ENCODE measurements at regions not wholly inside any gene's neighbourhood (a gene's known extent, or its start where the extent isn't known, plus 50 kb on each side); places are given as distances from the start of the nearest gene placed in this dataset.

DNA sequence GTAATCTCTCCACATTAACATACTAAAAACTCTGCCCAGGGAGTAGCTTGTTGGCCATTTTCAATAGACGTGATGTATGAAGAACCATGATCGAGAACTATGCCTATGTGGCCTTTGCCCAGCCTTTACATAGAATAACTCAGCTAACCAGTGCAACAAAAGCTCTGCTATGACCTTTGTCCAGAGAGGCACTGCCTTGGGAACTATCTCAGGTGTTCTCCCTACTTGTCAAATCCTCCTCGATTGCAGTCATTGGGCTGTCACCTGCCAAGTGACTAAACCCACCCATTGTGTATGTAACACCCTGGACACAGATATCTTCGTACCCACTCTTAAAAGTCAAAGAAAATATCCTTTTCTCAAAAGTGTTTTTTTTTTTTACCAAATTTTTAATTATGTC is 610.3 kb upstream of the GALNTL6 start:
- Histone ChIP-seq H2AFZ (ENCODE audit: low read depth, low read length) (no peak overlapping the region), H3K79me2 (replicated peaks; ENCODE audit: insufficient read depth, low read length) (no peaks in the 10 kb centered on the region), H3K36me3 (ENCODE audit: insufficient read depth, low read length) (no peaks in the 10 kb centered on the region), H4K20me1 (ENCODE audit: insufficient read depth) (no peaks in the 10 kb centered on the region), H3K9me2 (ENCODE audit: insufficient read depth, low read length) (no peaks in the 10 kb centered on the region), H3K4me3 (ENCODE audit: low read length) (no peak overlapping the region), H3K9me3 (ENCODE audit: low read length) (no peaks in the 10 kb centered on the region), H3F3A (ENCODE audit: insufficient read depth, low read length, poor library complexity, severe bottlenecking) (no peaks in the 10 kb centered on the region), H3K9ac (ENCODE audit: low read length) (no peak overlapping the region), H3K27ac (ENCODE audit: low read length) (no peak overlapping the region), H3K27me3 (ENCODE audit: insufficient read depth, low read depth, low read length) (no peaks in the 10 kb centered on the region), H3K4me2 (ENCODE audit: low read length) (no peak overlapping the region)
- TF ChIP-seq RAD21 (conservative IDR thresholded peaks at IDR 0.05) = no peak
- TF ChIP-seq, protein P1, sequence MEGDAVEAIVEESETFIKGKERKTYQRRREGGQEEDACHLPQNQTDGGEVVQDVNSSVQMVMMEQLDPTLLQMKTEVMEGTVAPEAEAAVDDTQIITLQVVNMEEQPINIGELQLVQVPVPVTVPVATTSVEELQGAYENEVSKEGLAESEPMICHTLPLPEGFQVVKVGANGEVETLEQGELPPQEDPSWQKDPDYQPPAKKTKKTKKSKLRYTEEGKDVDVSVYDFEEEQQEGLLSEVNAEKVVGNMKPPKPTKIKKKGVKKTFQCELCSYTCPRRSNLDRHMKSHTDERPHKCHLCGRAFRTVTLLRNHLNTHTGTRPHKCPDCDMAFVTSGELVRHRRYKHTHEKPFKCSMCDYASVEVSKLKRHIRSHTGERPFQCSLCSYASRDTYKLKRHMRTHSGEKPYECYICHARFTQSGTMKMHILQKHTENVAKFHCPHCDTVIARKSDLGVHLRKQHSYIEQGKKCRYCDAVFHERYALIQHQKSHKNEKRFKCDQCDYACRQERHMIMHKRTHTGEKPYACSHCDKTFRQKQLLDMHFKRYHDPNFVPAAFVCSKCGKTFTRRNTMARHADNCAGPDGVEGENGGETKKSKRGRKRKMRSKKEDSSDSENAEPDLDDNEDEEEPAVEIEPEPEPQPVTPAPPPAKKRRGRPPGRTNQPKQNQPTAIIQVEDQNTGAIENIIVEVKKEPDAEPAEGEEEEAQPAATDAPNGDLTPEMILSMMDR (IDR thresholded peaks at IDR 0.05; ENCODE audit: poor library complexity, severe bottlenecking) = no peak
- TF ChIP-seq SMC3 (conservative IDR thresholded peaks at IDR 0.05; ENCODE audit: poor library complexity) = no peak
- no peak for TF ChIP-seq EZH2 (IDR thresholded peaks at IDR 0.05; ENCODE audit: borderline replicate concordance, insufficient read depth, low read length, poor library complexity, severe bottlenecking)
- no peak for TF ChIP-seq POLR2AphosphoS5 (IDR thresholded peaks at IDR 0.05)
- no peak for TF ChIP-seq EP300 (conservative IDR thresholded peaks at IDR 0.05; ENCODE audit: poor library complexity, severe bottlenecking)
- TF ChIP-seq MXI1 (conservative IDR thresholded peaks at IDR 0.05; ENCODE audit: poor library complexity, severe bottlenecking) = no peak
- TF ChIP-seq, protein P2, sequence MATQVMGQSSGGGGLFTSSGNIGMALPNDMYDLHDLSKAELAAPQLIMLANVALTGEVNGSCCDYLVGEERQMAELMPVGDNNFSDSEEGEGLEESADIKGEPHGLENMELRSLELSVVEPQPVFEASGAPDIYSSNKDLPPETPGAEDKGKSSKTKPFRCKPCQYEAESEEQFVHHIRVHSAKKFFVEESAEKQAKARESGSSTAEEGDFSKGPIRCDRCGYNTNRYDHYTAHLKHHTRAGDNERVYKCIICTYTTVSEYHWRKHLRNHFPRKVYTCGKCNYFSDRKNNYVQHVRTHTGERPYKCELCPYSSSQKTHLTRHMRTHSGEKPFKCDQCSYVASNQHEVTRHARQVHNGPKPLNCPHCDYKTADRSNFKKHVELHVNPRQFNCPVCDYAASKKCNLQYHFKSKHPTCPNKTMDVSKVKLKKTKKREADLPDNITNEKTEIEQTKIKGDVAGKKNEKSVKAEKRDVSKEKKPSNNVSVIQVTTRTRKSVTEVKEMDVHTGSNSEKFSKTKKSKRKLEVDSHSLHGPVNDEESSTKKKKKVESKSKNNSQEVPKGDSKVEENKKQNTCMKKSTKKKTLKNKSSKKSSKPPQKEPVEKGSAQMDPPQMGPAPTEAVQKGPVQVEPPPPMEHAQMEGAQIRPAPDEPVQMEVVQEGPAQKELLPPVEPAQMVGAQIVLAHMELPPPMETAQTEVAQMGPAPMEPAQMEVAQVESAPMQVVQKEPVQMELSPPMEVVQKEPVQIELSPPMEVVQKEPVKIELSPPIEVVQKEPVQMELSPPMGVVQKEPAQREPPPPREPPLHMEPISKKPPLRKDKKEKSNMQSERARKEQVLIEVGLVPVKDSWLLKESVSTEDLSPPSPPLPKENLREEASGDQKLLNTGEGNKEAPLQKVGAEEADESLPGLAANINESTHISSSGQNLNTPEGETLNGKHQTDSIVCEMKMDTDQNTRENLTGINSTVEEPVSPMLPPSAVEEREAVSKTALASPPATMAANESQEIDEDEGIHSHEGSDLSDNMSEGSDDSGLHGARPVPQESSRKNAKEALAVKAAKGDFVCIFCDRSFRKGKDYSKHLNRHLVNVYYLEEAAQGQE (IDR thresholded peaks at IDR 0.05; ENCODE audit: borderline replicate concordance) = no peak
- TF ChIP-seq TAF1 (IDR thresholded peaks at IDR 0.05; ENCODE audit: low read depth) = no peak

DNA sequence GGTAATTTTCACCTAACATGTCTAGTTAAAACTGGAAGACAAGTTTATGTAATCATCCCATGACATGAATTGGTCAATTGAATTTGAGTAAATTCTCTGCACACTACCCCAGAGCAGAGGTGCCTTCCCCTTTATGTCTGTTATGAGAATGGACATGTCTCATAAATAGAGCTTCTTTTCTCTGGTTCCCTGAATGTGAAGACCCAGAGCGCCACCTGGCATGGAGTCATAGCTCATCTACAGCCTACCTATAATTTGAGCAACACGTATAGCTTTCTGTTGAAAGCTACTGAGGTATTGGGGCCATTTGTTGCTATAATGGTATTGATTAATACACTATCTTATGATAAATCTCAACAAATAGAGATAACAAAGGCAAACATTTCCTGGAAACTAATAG is 626.5 kb upstream of the GALNTL6 start:
- Histone ChIP-seq H2AFZ (ENCODE audit: low read depth, low read length) (no peak overlapping the region), H3K27me3 (ENCODE audit: insufficient read depth, low read depth, low read length) (no peaks in the 10 kb centered on the region), H4K20me1 (ENCODE audit: insufficient read depth) (no peaks in the 10 kb centered on the region), H3K9me3 (ENCODE audit: low read length) (no peaks in the 10 kb centered on the region), H3K4me3 (ENCODE audit: low read length) (no peak overlapping the region), H3F3A (ENCODE audit: insufficient read depth, low read length, poor library complexity, severe bottlenecking) (no peaks in the 10 kb centered on the region), H3K4me2 (ENCODE audit: low read length) (no peak overlapping the region), H3K9me2 (ENCODE audit: insufficient read depth, low read length) (no peaks in the 10 kb centered on the region), H3K27ac (ENCODE audit: low read length) (no peak overlapping the region), H3K36me3 (ENCODE audit: insufficient read depth, low read length) (no peaks in the 10 kb centered on the region), H3K79me2 (replicated peaks; ENCODE audit: insufficient read depth, low read length) (no peaks in the 10 kb centered on the region), H3K9ac (ENCODE audit: low read length) (no peak overlapping the region)
- TF ChIP-seq SMC3 (conservative IDR thresholded peaks at IDR 0.05; ENCODE audit: poor library complexity) (no peak), EZH2 (IDR thresholded peaks at IDR 0.05; ENCODE audit: borderline replicate concordance, insufficient read depth, low read length, poor library complexity, severe bottlenecking) (no peak)

DNA sequence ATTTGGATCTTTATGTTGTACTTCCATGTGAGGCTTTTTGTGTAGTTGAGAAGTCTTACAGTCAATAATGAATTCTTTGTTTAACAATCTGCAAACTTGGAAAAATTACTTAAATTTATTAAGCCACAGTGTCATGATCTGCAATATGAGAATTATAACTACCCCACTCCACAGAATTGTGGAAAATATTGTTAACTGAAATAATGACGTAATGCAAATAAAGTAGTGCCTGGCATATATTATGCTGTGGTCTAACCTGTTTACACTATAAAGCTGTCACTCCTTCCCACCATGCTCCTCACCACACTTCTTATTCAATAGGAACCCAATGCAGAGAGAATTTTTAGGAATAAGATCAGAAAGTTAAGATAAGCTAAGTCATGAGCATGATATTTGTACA is 632.1 kb upstream of the GALNTL6 start:
- H3K27me3 ChIP-seq (ENCODE audit: insufficient read depth, low read depth, low read length) = no peaks in the 10 kb centered on the region
- H2AFZ ChIP-seq (ENCODE audit: low read depth, low read length) = no peak overlapping the region
- TF ChIP-seq EZH2 (IDR thresholded peaks at IDR 0.05; ENCODE audit: borderline replicate concordance, insufficient read depth, low read length, poor library complexity, severe bottlenecking) (no peak), SMC3 (conservative IDR thresholded peaks at IDR 0.05; ENCODE audit: poor library complexity) (no peak), MXI1 (conservative IDR thresholded peaks at IDR 0.05; ENCODE audit: poor library complexity, severe bottlenecking) (no peak), POLR2AphosphoS5 (IDR thresholded peaks at IDR 0.05) (no peak), RAD21 (conservative IDR thresholded peaks at IDR 0.05) (no peak), EP300 (conservative IDR thresholded peaks at IDR 0.05; ENCODE audit: poor library complexity, severe bottlenecking) (no peak), TAF1 (IDR thresholded peaks at IDR 0.05; ENCODE audit: low read depth) (no peak)
- TF ChIP-seq, protein P2 (IDR thresholded peaks at IDR 0.05; ENCODE audit: borderline replicate concordance) = no peak
- TF ChIP-seq, protein P1 (IDR thresholded peaks at IDR 0.05; ENCODE audit: poor library complexity, severe bottlenecking) = no peak

More for the DNA sequence above, 632.1 kb upstream of the GALNTL6 start:
- H3K9me3 ChIP-seq (ENCODE audit: low read length) = no peaks in the 10 kb centered on the region
- no peak overlapping the region for H3K9ac ChIP-seq (ENCODE audit: low read length)
- no peaks in the 10 kb centered on the region for H3K79me2 ChIP-seq (replicated peaks; ENCODE audit: insufficient read depth, low read length)
- no peaks in the 10 kb centered on the region for H4K20me1 ChIP-seq (ENCODE audit: insufficient read depth)
- no peaks in the 10 kb centered on the region for H3K9me2 ChIP-seq (ENCODE audit: insufficient read depth, low read length)
- H3K36me3 ChIP-seq (ENCODE audit: insufficient read depth, low read length) = no peaks in the 10 kb centered on the region
- H3K4me2 ChIP-seq (ENCODE audit: low read length) = no peak overlapping the region
- no peaks in the 10 kb centered on the region for H3F3A ChIP-seq (ENCODE audit: insufficient read depth, low read length, poor library complexity, severe bottlenecking)
- H3K4me3 ChIP-seq (ENCODE audit: low read length) = no peak overlapping the region
- no peak overlapping the region for H3K27ac ChIP-seq (ENCODE audit: low read length)
